ENCODE measurements at regions not wholly inside any gene's neighbourhood (a gene's known extent, or its start where the extent isn't known, plus 50 kb on each side); places are given as distances from the start of the nearest gene placed in this dataset.

GRCh38 chr3:15973940-15974339 lies 176.2 kb upstream of the ANKRD28 start:
- no peak for DNase-seq
- Histone ChIP-seq H3K27me3 (no peaks in the 10 kb centered on the region), H3K4me3 (no peak overlapping the region), H3K27ac (no peak overlapping the region), H3K4me1 (peaks cover 0 to 5% (median 0%) of the 10 kb centered on the region in 3 donors), H3K36me3 (no peaks in the 10 kb centered on the region), H3K9me3 (no peaks in the 10 kb centered on the region)
- TF ChIP-seq POLR2A (IDR thresholded peaks at IDR 0.05), result no peak
- TF ChIP-seq, protein P1, sequence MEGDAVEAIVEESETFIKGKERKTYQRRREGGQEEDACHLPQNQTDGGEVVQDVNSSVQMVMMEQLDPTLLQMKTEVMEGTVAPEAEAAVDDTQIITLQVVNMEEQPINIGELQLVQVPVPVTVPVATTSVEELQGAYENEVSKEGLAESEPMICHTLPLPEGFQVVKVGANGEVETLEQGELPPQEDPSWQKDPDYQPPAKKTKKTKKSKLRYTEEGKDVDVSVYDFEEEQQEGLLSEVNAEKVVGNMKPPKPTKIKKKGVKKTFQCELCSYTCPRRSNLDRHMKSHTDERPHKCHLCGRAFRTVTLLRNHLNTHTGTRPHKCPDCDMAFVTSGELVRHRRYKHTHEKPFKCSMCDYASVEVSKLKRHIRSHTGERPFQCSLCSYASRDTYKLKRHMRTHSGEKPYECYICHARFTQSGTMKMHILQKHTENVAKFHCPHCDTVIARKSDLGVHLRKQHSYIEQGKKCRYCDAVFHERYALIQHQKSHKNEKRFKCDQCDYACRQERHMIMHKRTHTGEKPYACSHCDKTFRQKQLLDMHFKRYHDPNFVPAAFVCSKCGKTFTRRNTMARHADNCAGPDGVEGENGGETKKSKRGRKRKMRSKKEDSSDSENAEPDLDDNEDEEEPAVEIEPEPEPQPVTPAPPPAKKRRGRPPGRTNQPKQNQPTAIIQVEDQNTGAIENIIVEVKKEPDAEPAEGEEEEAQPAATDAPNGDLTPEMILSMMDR (IDR thresholded peaks at IDR 0.05), result no peak
- WGBS, 2 donors, result 71% methylated on average over 1 of the region's 1 CpG; no CpG with 5 or more reads in 1 of the 2 donors
- intact Hi-C loops (cut with DNase I), result no loop called here

DNA sequence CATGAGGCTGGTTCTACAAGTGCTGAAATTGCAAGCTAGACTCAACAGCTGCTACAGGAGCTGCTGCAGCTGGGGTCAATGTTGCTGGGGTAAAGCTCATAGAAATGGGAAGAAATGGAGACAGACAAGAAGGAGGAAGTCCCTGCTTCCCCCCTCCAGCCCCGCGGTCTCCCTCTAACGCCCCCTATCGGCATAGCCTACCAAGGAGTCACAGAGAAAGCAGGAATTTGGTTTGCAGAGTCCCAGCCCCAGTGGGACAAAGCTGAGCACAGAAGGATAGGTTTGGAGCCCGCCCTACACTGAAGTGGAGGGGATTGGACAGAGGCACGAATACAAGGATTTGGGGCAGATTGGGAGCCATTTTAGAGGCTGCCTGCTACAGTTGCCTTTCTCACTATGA lies 176.9 kb upstream of the ANKRD28 start:
- Histone ChIP-seq H3K27me3 (no peaks in the 10 kb centered on the region), H3K4me3 (no peak overlapping the region), H3K27ac (no peak overlapping the region), H3K9me3 (no peaks in the 10 kb centered on the region), H3K4me1 (peaks cover 0 to 8% (median 0%) of the 10 kb centered on the region in 3 donors), H3K36me3 (no peaks in the 10 kb centered on the region)
- 40 to 51% methylated on average over 3 to 6 of the region's 6 CpGs for whole genome bisulfite sequencing, 2 donors
- no peak for TF ChIP-seq POLR2A (IDR thresholded peaks at IDR 0.05)
- TF ChIP-seq, protein P1 (IDR thresholded peaks at IDR 0.05), result no peak
- intact Hi-C loops (cut with DNase I), result no loop called here
- DNase-seq, result no peak

- H3K4me1 ChIP-seq, result peaks cover 0 to 13% (median 0%) of the 10 kb centered on the region in 3 donors
- intact Hi-C loops (cut with DNase I), result no loop called here
- no peak overlapping the region for H3K27ac ChIP-seq
- TF ChIP-seq, protein P1 (IDR thresholded peaks at IDR 0.05), result no peak
- TF ChIP-seq POLR2A (IDR thresholded peaks at IDR 0.05), result no peak
- no peaks in the 10 kb centered on the region for H3K9me3 ChIP-seq
- WGBS, 2 donors, result 29 to 70% methylated on average over 2 of the region's 2 CpGs
- no peaks in the 10 kb centered on the region for H3K27me3 ChIP-seq
- no peak for DNase-seq
- no peak overlapping the region for H3K4me3 ChIP-seq
- no peaks in the 10 kb centered on the region for H3K36me3 ChIP-seq
These were observed 178.7 kb upstream of the ANKRD28 start for GRCh38 chr3:15976524-15976923.

GRCh38 chr3:15977090-15977489 lies 179.3 kb upstream of the ANKRD28 start:
- WGBS, 2 donors, result 53 to 78% methylated on average over 1 of the region's 1 CpG
- intact Hi-C loops (cut with DNase I), result no loop called here
- H3K4me1 ChIP-seq, result peaks cover 0 to 14% (median 0%) of the 10 kb centered on the region in 3 donors
- H3K9me3 ChIP-seq, result no peaks in the 10 kb centered on the region
- no peak overlapping the region for H3K4me3 ChIP-seq
- TF ChIP-seq, protein P1 (IDR thresholded peaks at IDR 0.05), result no peak
- no peak for TF ChIP-seq POLR2A (IDR thresholded peaks at IDR 0.05)
- H3K27me3 ChIP-seq, result no peaks in the 10 kb centered on the region
- no peak for DNase-seq
- no peak overlapping the region for H3K27ac ChIP-seq
- H3K36me3 ChIP-seq, result no peaks in the 10 kb centered on the region

DNA sequence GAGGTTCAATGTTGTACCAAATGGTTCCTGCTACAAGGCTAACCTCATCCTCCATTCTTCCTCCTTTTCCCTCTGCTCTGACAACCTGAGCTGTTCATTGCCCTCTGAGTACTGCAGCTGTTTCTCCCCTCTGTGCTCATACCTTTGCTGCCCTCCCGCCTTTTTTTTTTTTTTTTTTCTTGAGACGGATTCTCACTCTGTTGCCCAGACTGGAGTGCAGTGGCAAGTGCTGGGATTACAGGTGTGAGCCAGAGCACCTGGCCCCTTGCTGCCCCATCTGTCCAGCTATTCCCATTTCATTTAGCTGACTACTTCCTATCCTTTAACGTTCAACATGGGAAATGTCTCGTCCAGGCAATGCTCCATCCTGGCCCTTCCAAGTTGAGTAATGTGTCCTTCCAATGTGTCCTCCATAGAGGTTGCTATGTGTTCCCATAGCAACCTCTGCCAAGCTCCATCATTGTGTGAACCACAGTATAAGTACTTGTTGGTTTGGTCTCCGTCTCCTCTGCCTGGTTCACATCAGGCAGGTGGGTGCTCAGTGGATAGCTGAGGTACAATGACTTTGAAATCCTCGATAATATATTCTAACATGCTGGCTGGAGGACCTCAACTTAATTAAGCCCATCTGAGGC lies 179.9 kb upstream of the ANKRD28 start:
- no peak overlapping the region for H3K4me3 ChIP-seq
- WGBS, 2 donors, result 79 to 87% methylated on average over 6 of the region's 6 CpGs
- no peak overlapping the region for H3K27ac ChIP-seq
- peaks cover 0 to 20% (median 0%) of the 10 kb centered on the region in 3 donors for H3K4me1 ChIP-seq
- TF ChIP-seq, protein P1 (IDR thresholded peaks at IDR 0.05), result no peak
- TF ChIP-seq POLR2A (IDR thresholded peaks at IDR 0.05), result no peak
- no peak for DNase-seq
- no peaks in the 10 kb centered on the region for H3K9me3 ChIP-seq
- no peaks in the 10 kb centered on the region for H3K36me3 ChIP-seq
- intact Hi-C loops (cut with DNase I), result no loop called here
- H3K27me3 ChIP-seq, result no peaks in the 10 kb centered on the region
